ENCODE measurements at regions not wholly inside any gene's neighbourhood (a gene's known extent, or its start where the extent isn't known, plus 50 kb on each side); places are given as distances from the start of the nearest gene placed in this dataset.

DNA sequence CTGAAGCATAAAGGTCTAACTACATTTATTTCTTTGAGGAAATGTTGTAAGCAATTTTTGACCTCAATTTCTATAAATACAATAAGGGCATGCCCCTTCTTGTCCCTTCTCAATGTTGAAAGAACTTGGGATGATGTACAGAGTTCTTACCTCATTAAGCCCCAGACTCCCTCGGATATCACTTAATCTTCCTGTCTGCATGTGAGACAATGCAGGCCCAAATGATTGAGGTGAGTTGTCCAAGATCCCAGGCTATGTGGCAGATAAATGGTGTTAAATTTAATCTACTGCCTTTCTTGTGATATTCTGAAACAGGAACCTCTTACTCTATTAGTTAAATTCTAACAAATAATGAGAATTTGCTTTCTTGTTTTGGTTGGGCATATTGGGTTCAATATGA lies 1073.4 kb upstream of the GYPC start:
- TF ChIP-seq, protein P1, sequence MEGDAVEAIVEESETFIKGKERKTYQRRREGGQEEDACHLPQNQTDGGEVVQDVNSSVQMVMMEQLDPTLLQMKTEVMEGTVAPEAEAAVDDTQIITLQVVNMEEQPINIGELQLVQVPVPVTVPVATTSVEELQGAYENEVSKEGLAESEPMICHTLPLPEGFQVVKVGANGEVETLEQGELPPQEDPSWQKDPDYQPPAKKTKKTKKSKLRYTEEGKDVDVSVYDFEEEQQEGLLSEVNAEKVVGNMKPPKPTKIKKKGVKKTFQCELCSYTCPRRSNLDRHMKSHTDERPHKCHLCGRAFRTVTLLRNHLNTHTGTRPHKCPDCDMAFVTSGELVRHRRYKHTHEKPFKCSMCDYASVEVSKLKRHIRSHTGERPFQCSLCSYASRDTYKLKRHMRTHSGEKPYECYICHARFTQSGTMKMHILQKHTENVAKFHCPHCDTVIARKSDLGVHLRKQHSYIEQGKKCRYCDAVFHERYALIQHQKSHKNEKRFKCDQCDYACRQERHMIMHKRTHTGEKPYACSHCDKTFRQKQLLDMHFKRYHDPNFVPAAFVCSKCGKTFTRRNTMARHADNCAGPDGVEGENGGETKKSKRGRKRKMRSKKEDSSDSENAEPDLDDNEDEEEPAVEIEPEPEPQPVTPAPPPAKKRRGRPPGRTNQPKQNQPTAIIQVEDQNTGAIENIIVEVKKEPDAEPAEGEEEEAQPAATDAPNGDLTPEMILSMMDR (conservative IDR thresholded peaks at IDR 0.05 in 1 of 2, IDR thresholded peaks at IDR 0.05 in 1 of 2; ENCODE audit: low read depth in 1 of 2, low read length in 2 of 2): no peak
- TF ChIP-seq EZH2 (IDR thresholded peaks at IDR 0.05; ENCODE audit: low read length, missing control alignments): no peak

All from fibroblast of lung (primary cell).